ENCODE measurements at regions not wholly inside any gene's neighbourhood (a gene's known extent, or its start where the extent isn't known, plus 50 kb on each side); places are given as distances from the start of the nearest gene placed in this dataset.

- no peak for TF ChIP-seq EZH2 (IDR thresholded peaks at IDR 0.05)
- no peak for TF ChIP-seq POLR2AphosphoS5 (IDR thresholded peaks at IDR 0.05; ENCODE audit: borderline replicate concordance, low read depth, low read length)
These were observed 687.6 kb downstream of the DCDC2C start for GRCh38 chr2:4391013-4391412.
